HepG2 (cell line): ENCODE measurements at regions not wholly inside any gene's neighbourhood (a gene's known extent, or its start where the extent isn't known, plus 50 kb on each side); places are given as distances from the start of the nearest gene placed in this dataset.

Source experiments
- ATAC-seq: fragments of 200-7000 bp; cut with Tn5 transposase; 3 replicates; pipeline ENCODE4 v1.9.1; 2020; ENCODE audit warnings: mild to moderate bottlenecking, moderate library complexity
- BruUV-seq: library from RNA; stranded (reverse); fragments of 400-500 nt; replicated peaks from 2 replicates; lab custom pipeline; 2021; lab: Mats Ljungman, UMichigan
- CTCF ChIA-PET: fragments of 300-600 bp; formaldehyde crosslinking; extraction: SDS; loops from one replicate; lab custom pipeline; 2021; ENCODE audit warnings: low total read pairs, inconsistent platforms, low intra/inter-chr PET ratio; lab: Yijun Ruan, JAX
- POLR2A ChIA-PET: fragments of 350-600 bp; sonication (Branson Sonifier 250); formaldehyde crosslinking; loops from one replicate; lab custom pipeline; 2020; ENCODE audit warnings: antibody characterized with exemption, inconsistent platforms; lab: Yijun Ruan, JAX
- DNase-seq: peaks from one replicate; pipeline ENCODE4 v3.0.0-alpha.2; 2015; ENCODE audit warnings: low spot score
- FAIRE-seq: peaks from 3 replicates; lab custom pipeline; 2011; peaks lifted over from hg19 to GRCh38; lab: Jason Lieb, UNC
- H2AFZ ChIP-seq: one replicate; pipeline ENCODE4 v1.6.1; 2011; ENCODE audit warnings: low read length, inconsistent platforms
- H3K27ac ChIP-seq: fragments of 300-600 bp; 3 replicates; pipeline ENCODE4 v1.8.0; 2011; ENCODE audit warnings: mixed run types, mild to moderate bottlenecking, mixed read lengths, low read length, inconsistent platforms; ENCODE audit not compliant: insufficient read depth; ENCODE audit errors: extremely low read length
- H3K27me3 ChIP-seq, 2 experiments: fragments of 200-600 bp in 1 of 2; 2 replicates in 1 of 2; 3 replicates in 1 of 2; pipeline versions ENCODE4 v1.6.0 to v1.8.0; 2011; ENCODE audit warnings: low read length in 2 of 2, mild to moderate bottlenecking in 2 of 2, moderate library complexity in 2 of 2, inconsistent platforms in 1 of 2; ENCODE audit not compliant: insufficient read depth in 2 of 2, control insufficient read depth in 1 of 2
- H3K36me3 ChIP-seq, 2 experiments: fragments of 200-600 bp in 1 of 2; replicated peaks in 1 of 2; 2 replicates in 1 of 2; 3 replicates in 1 of 2; pipeline versions ENCODE4 v1.5.1 to v1.8.0; 2011; ENCODE audit warnings: low read length in 2 of 2, inconsistent platforms in 1 of 2; ENCODE audit not compliant: insufficient read depth in 2 of 2, control insufficient read depth in 1 of 2
- H3K4me1 ChIP-seq: 2 replicates; pipeline ENCODE4 v1.5.1; 2012; ENCODE audit warnings: low read length, inconsistent platforms; ENCODE audit not compliant: insufficient read depth
- H3K4me2 ChIP-seq: 2 replicates; pipeline ENCODE4 v1.6.0; 2011; ENCODE audit warnings: low read depth, low read length, inconsistent platforms
- H3K4me3 ChIP-seq, 3 experiments: fragments of 200-600 bp in 1 of 3; sonication (generic), shearing (Covaris generic) in 1 of 3; replicated peaks in 1 of 3; 2 replicates each; pipeline ENCODE4 v1.5.1; 2011 to 2016; ENCODE audit warnings: low read length in 3 of 3, inconsistent platforms in 2 of 3, low read depth in 2 of 3, mild to moderate bottlenecking in 2 of 3, control low read depth in 1 of 3, mixed read lengths in 1 of 3; ENCODE audit not compliant: insufficient read depth in 1 of 3
- H3K79me2 ChIP-seq: one replicate; pipeline ENCODE4 v1.6.1; 2011; ENCODE audit warnings: low read length, inconsistent platforms; ENCODE audit not compliant: insufficient read depth
- H3K9ac ChIP-seq: 2 replicates; pipeline ENCODE4 v1.6.0; 2011; ENCODE audit warnings: mild to moderate bottlenecking, low read depth, low read length, inconsistent platforms; ENCODE audit not compliant: insufficient read depth
- H3K9me3 ChIP-seq: 2 replicates; pipeline ENCODE4 v1.5.1; 2012; ENCODE audit warnings: mild to moderate bottlenecking, low read length
- H4K20me1 ChIP-seq: 2 replicates; pipeline ENCODE4 v1.6.0; 2011; ENCODE audit warnings: inconsistent platforms, mild to moderate bottlenecking, low read length, moderate library complexity; ENCODE audit not compliant: insufficient read depth
- FIP1L1 ChIP-seq: fragments of 200-400 bp; formaldehyde crosslinking; IDR thresholded peaks from 2 replicates; pipeline ENCODE4 v1.6.1; 2018; ENCODE audit warnings: low read depth, mild to moderate bottlenecking, low read length, moderate library complexity, borderline replicate concordance; ENCODE audit not compliant: insufficient read depth
- FOSL2 ChIP-seq: sonication (generic); formaldehyde crosslinking; IDR thresholded peaks from 2 replicates; pipeline ENCODE4 v1.4.0; 2020; ENCODE audit warnings: missing genetic modification reagents
- HOXD1 ChIP-seq: sonication (generic); formaldehyde crosslinking; IDR thresholded peaks from 2 replicates; pipeline ENCODE4 v1.5.0; 2020; ENCODE audit warnings: missing genetic modification reagents
- IKZF1 ChIP-seq: fragments of 450-650 bp; IDR thresholded peaks from 2 replicates; pipeline ENCODE4 v1.7.1; 2016
- RXRB ChIP-seq: IDR thresholded peaks from 2 replicates; pipeline ENCODE4 v1.6.1; 2016; ENCODE audit warnings: borderline replicate concordance, missing genetic modification reagents, missing compliant biosample characterization
- SYNCRIP ChIP-seq: fragments of 200-400 bp; formaldehyde crosslinking; IDR thresholded peaks from 2 replicates; pipeline ENCODE4 v1.6.1; 2018; ENCODE audit warnings: mild to moderate bottlenecking, low read depth, low read length; ENCODE audit not compliant: insufficient read depth
- TBX3 ChIP-seq: fragments of 450-650 bp; IDR thresholded peaks from 2 replicates; pipeline ENCODE4 v1.6.1; 2017; ENCODE audit warnings: antibody characterized with exemption, mild to moderate bottlenecking, inconsistent platforms, borderline replicate concordance
- WIZ ChIP-seq: sonication (generic); formaldehyde crosslinking; IDR thresholded peaks from 2 replicates; pipeline ENCODE4 v1.5.1; 2020; ENCODE audit warnings: mild to moderate bottlenecking, missing genetic modification reagents
- ZFP36L1 ChIP-seq: sonication (generic); formaldehyde crosslinking; IDR thresholded peaks from 2 replicates; pipeline ENCODE4 v1.8.0; 2022; ENCODE audit warnings: mild to moderate bottlenecking, missing genetic modification reagents, moderate library complexity
- ZNF333 ChIP-seq: sonication (generic); formaldehyde crosslinking; IDR thresholded peaks from 2 replicates; pipeline ENCODE4 v1.4.0; 2020; ENCODE audit warnings: mild to moderate bottlenecking, missing genetic modification reagents, borderline replicate concordance
- ZNF567 ChIP-seq: sonication (generic); formaldehyde crosslinking; IDR thresholded peaks from 2 replicates; pipeline ENCODE4 v1.8.1; 2023; ENCODE audit warnings: mild to moderate bottlenecking, missing genetic modification reagents, borderline replicate concordance
- ZNF605 ChIP-seq: sonication (generic); formaldehyde crosslinking; IDR thresholded peaks from 2 replicates; pipeline ENCODE4 v1.8.0; 2022; ENCODE audit warnings: mild to moderate bottlenecking, missing genetic modification reagents
- WGBS: methylation state at CpG from one replicate; pipeline ENCODE4 v1.1.6; 2017; ENCODE audit warnings: low lambda C conversion rate; 5-methylcytosine and 5-hydroxymethylcytosine counted together
- in situ Hi-C: cut with HindIII; loops from 2 replicates; pipeline ENCODE4 v1.10.0; 2017; ENCODE audit warnings: low pct_unique_long_range_greater_than_20kb; ENCODE audit not compliant: extremely low pct_ligation_motif_present
- intact Hi-C: fragments of 100-400 bp; cut with micrococcal nuclease; formaldehyde crosslinking; loops from one replicate; pipeline ENCODE4 v1.10.0; 2022; ENCODE audit not compliant: unreplicated experiment
- TF ChIP-seq, protein P1 (sequence below): sonication (generic); formaldehyde crosslinking; IDR thresholded peaks from 2 replicates; pipeline ENCODE4 v1.8.0; 2022; ENCODE audit warnings: missing genetic modification reagents, mild to moderate bottlenecking, moderate library complexity, borderline replicate concordance
- TF ChIP-seq, protein P2 (sequence below): sonication (generic); formaldehyde crosslinking; conservative IDR thresholded peaks from 2 replicates; pipeline ENCODE4 v1.4.0; 2020; ENCODE audit warnings: missing genetic modification reagents
- TF ChIP-seq, protein P3 (sequence below): sonication (generic); formaldehyde crosslinking; conservative IDR thresholded peaks from 2 replicates; pipeline ENCODE4 v1.8.1; 2023; ENCODE audit warnings: missing genetic modification reagents
- TF ChIP-seq, protein P4 (sequence below): sonication (generic); formaldehyde crosslinking; IDR thresholded peaks from 2 replicates; pipeline ENCODE4 v1.8.1; 2023; ENCODE audit warnings: missing genetic modification reagents, inconsistent platforms, borderline replicate concordance

DNA sequence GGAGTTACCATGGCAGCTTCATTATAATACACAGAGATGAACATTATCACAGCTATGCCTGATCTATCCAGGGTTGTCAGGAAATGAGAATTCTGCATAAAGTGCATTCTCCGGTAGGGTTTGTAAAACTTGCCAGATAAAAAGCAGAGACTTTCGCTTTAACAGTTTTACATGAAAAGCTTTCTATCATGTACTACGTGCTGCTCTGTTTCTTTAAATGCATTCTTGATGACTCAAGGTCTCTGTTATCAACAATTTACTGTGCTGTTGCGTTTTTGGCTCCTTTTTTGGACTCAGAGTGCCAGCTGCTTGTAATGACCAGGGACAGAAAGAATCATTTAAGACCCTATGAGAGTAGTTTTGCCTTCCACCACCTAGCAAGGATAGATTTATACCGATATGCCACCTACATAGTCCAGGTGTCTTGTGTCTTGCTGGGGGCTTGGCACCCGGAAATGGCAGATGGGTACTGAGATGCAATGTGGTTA is 371.2 kb downstream of the BTG1 start:
- H3K9me3 ChIP-seq: no peaks in the 10 kb centered on the region
- no peaks in the 10 kb centered on the region for H3K27me3 ChIP-seq
- FAIRE-seq (no peak), ATAC-seq (no peak), DNase-seq (no peak)
- no peak overlapping the region for H3K27ac ChIP-seq
- ChIA-PET POLR2A (no interaction called here), CTCF (no interaction called here)
- H4K20me1 ChIP-seq: no peaks in the 10 kb centered on the region
- no peak overlapping the region for H3K4me3 ChIP-seq
- H3K4me1 ChIP-seq: no peaks in the 10 kb centered on the region
- H3K79me2 ChIP-seq: no peaks in the 10 kb centered on the region
- no peak overlapping the region for H3K4me2 ChIP-seq
- WGBS: 8% methylated on average over 6 of the region's 6 CpGs
- H2AFZ ChIP-seq: no peak overlapping the region
- in situ Hi-C loops (no loop called here), intact Hi-C loops (no loop called here)
- H3K9ac ChIP-seq: no peak overlapping the region
- no TSS peak for BruUV-seq
- H3K36me3 ChIP-seq: no peaks in the 10 kb centered on the region
- no peak for TF ChIP-seq FIP1L1
- no peak for TF ChIP-seq ZNF567 (CRISPR knock-in tag)
- TF ChIP-seq, protein P1, sequence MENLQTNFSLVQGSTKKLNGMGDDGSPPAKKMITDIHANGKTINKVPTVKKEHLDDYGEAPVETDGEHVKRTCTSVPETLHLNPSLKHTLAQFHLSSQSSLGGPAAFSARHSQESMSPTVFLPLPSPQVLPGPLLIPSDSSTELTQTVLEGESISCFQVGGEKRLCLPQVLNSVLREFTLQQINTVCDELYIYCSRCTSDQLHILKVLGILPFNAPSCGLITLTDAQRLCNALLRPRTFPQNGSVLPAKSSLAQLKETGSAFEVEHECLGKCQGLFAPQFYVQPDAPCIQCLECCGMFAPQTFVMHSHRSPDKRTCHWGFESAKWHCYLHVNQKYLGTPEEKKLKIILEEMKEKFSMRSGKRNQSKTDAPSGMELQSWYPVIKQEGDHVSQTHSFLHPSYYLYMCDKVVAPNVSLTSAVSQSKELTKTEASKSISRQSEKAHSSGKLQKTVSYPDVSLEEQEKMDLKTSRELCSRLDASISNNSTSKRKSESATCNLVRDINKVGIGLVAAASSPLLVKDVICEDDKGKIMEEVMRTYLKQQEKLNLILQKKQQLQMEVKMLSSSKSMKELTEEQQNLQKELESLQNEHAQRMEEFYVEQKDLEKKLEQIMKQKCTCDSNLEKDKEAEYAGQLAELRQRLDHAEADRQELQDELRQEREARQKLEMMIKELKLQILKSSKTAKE (CRISPR knock-in tag): no peak
- no peak for TF ChIP-seq SYNCRIP
- TF ChIP-seq FOSL2 (CRISPR knock-in tag): no peak
- no peak for TF ChIP-seq ZFP36L1 (CRISPR knock-in tag)
- no peak for TF ChIP-seq RXRB (CRISPR knock-in tag)
- TF ChIP-seq TBX3: no peak
- no peak for TF ChIP-seq WIZ
- TF ChIP-seq, protein P2, sequence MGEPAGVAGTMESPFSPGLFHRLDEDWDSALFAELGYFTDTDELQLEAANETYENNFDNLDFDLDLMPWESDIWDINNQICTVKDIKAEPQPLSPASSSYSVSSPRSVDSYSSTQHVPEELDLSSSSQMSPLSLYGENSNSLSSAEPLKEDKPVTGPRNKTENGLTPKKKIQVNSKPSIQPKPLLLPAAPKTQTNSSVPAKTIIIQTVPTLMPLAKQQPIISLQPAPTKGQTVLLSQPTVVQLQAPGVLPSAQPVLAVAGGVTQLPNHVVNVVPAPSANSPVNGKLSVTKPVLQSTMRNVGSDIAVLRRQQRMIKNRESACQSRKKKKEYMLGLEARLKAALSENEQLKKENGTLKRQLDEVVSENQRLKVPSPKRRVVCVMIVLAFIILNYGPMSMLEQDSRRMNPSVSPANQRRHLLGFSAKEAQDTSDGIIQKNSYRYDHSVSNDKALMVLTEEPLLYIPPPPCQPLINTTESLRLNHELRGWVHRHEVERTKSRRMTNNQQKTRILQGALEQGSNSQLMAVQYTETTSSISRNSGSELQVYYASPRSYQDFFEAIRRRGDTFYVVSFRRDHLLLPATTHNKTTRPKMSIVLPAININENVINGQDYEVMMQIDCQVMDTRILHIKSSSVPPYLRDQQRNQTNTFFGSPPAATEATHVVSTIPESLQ (CRISPR knock-in tag): no peak
- TF ChIP-seq ZNF333 (CRISPR knock-in tag): no peak
- TF ChIP-seq HOXD1 (CRISPR knock-in tag): no peak
- no peak for TF ChIP-seq ZNF605
- TF ChIP-seq, protein P3, sequence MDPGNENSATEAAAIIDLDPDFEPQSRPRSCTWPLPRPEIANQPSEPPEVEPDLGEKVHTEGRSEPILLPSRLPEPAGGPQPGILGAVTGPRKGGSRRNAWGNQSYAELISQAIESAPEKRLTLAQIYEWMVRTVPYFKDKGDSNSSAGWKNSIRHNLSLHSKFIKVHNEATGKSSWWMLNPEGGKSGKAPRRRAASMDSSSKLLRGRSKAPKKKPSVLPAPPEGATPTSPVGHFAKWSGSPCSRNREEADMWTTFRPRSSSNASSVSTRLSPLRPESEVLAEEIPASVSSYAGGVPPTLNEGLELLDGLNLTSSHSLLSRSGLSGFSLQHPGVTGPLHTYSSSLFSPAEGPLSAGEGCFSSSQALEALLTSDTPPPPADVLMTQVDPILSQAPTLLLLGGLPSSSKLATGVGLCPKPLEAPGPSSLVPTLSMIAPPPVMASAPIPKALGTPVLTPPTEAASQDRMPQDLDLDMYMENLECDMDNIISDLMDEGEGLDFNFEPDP: no peak
- TF ChIP-seq IKZF1: no peak
- TF ChIP-seq, protein P4, sequence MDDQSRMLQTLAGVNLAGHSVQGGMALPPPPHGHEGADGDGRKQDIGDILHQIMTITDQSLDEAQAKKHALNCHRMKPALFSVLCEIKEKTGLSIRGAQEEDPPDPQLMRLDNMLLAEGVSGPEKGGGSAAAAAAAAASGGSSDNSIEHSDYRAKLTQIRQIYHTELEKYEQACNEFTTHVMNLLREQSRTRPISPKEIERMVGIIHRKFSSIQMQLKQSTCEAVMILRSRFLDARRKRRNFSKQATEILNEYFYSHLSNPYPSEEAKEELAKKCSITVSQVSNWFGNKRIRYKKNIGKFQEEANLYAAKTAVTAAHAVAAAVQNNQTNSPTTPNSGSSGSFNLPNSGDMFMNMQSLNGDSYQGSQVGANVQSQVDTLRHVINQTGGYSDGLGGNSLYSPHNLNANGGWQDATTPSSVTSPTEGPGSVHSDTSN (CRISPR knock-in tag): no peak
